ENCODE measurements at regions not wholly inside any gene's neighbourhood (a gene's known extent, or its start where the extent isn't known, plus 50 kb on each side); places are given as distances from the start of the nearest gene placed in this dataset.

- peak; percentile 32 for TF ChIP-seq CTCF (conservative IDR thresholded peaks at IDR 0.05; ENCODE audit: control insufficient read depth, insufficient read depth, low read depth, low read length)
- peak; percentile 70 for DNase-seq (ENCODE audit: low read depth)
- H3K4me3 ChIP-seq (ENCODE audit: control insufficient read depth, low read depth, low read length) = peak overlapping the region; percentile 12
Observed at GRCh38 chrX:115892787-115893671, 277.5 kb upstream of the AGTR2 start.

GRCh38 chrX:115894087-115894486 lies 276.5 kb upstream of the AGTR2 start:
- peak; percentile 52 for DNase-seq (ENCODE audit: low read depth)
- H3K4me3 ChIP-seq (ENCODE audit: control insufficient read depth, low read depth, low read length) = no peak overlapping the region
- TF ChIP-seq CTCF (conservative IDR thresholded peaks at IDR 0.05; ENCODE audit: control insufficient read depth, insufficient read depth, low read depth, low read length) = peak; percentile 37

- no peak overlapping the region for H3K4me3 ChIP-seq (ENCODE audit: control insufficient read depth, low read depth, low read length)
- DNase-seq (ENCODE audit: low read depth) = no peak
- no peak for TF ChIP-seq CTCF (conservative IDR thresholded peaks at IDR 0.05; ENCODE audit: control insufficient read depth, insufficient read depth, low read depth, low read length)
Observed at GRCh38 chrX:115895678-115896329, 274.7 kb upstream of the AGTR2 start.

GRCh38 chrX:115896362-115896761 lies 274.2 kb upstream of the AGTR2 start:
- no peak overlapping the region for H3K4me3 ChIP-seq (ENCODE audit: control insufficient read depth, low read depth, low read length)
- TF ChIP-seq CTCF (conservative IDR thresholded peaks at IDR 0.05; ENCODE audit: control insufficient read depth, insufficient read depth, low read depth, low read length) = no peak
- no peak for DNase-seq (ENCODE audit: low read depth)

- DNase-seq (ENCODE audit: low read depth) = no peak
- H3K4me3 ChIP-seq (ENCODE audit: control insufficient read depth, low read depth, low read length) = no peak overlapping the region
- no peak for TF ChIP-seq CTCF (conservative IDR thresholded peaks at IDR 0.05; ENCODE audit: control insufficient read depth, insufficient read depth, low read depth, low read length)
Observed at GRCh38 chrX:115897956-115898355, 272.6 kb upstream of the AGTR2 start.

- TF ChIP-seq CTCF (conservative IDR thresholded peaks at IDR 0.05; ENCODE audit: control insufficient read depth, insufficient read depth, low read depth, low read length) = peak; percentile 6
- peak; percentile 47 for DNase-seq (ENCODE audit: low read depth)
- no peak overlapping the region for H3K4me3 ChIP-seq (ENCODE audit: control insufficient read depth, low read depth, low read length)
Observed at GRCh38 chrX:115898382-115899001, 272.1 kb upstream of the AGTR2 start.
